Activated T-cell treated with anti-CD3 and anti-CD28 coated beads, Interleukin-2, amount 50 U/mL, for 1 hour (primary cell): ENCODE measurements at regions not wholly inside any gene's neighbourhood (a gene's known extent, or its start where the extent isn't known, plus 50 kb on each side); places are given as distances from the start of the nearest gene placed in this dataset.

Source experiments
- DNase-seq: peaks from one replicate; pipeline ENCODE4 v3.0.0-alpha.2; 2020

DNA sequence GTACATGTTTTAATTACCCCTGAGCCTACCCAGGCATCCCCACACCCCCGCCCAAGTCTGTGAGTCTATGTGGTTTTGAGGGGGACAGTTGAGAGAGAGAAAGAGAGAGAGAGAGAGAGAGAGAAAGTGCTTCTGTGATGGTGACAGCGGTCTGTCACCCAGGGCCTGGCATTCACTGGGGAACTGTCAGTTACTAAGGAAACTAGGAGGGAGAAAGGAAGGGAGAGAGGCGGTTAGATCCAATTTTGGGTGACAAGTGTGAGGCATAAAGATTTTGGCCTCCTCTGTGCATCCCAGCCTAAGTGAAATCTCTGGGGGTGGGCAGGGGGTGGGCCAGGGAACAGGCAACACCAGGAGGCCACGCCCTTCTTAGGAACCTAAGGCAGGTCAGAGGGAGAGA, 498.3 kb downstream of the BUD13 start:
- no peak for DNase-seq

DNA sequence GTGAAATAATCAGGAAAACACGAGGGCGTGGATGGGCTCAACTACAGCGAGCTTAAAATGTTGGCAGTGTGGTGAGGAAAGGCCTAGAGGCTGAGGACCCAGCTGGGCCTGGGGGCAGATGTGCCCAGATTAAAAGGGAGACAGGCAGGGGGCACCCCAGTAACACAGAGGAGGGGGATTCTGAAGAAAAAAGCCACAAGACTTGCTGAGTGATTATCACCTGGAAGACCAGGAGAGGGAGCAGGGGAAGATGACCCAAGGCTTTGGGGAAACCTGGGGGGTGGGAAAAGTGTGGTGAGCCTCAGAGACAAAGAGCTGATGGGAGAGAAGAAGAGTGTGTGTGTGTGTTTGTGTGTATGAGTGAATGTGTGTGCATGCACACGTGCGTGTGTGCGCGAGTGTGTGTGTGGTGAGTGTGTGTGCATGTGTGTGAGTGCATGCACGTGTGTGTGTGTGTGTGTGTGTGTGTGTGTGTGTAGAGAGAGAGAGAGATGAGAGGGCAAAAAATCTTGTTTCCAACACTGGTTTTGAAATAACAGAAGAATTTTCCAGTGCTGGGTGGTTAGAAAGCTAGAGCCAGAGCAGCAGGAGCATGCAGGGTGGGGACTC, 500.5 kb downstream of the BUD13 start:
- no peak for DNase-seq

DNA sequence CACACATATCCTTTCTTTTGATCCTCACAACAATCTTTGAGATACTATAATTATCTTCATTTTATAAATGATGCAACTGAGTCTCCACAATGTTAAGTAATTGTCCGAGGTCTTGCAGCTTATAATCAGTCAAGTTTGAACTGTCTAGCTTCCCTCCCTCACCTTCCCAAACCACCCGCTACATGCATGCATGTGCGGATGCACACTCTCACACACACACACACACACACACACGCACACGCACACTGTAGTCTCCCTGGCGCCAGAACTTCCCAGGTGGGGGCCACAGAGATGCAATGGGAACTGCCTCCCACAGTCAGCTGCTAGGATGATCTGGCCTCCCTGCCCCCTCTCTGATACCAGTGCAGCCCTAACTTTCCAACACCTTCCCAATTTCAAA, 501.3 kb downstream of the BUD13 start:
- no peak for DNase-seq

DNA sequence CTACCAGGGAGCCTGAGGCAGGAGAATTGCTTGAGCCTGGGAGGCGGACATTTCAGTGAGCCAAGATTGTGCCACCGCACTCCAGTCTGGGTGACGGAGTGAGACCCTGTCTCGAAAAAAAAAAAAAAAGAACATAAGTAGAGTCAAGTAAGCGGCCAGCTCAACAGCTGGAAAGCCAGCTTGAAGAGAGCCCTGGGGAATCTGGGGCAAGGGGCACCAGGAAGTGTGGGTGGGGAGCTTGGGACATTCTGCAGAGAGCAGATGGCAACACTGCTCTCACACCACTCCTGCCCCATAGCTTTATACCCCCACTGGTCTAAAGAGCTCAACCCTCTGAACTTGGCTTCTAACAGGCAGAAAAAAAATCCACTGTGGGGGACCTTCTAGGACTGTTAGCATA, 505.6 kb downstream of the BUD13 start:
- DNase-seq = no peak

- no peak for DNase-seq
Measured at GRCh38 chr11:116263770-116264169, 509.0 kb downstream of the BUD13 start.

GRCh38 chr11:116263019-116263418, 509.8 kb downstream of the BUD13 start:
- DNase-seq = no peak

DNA sequence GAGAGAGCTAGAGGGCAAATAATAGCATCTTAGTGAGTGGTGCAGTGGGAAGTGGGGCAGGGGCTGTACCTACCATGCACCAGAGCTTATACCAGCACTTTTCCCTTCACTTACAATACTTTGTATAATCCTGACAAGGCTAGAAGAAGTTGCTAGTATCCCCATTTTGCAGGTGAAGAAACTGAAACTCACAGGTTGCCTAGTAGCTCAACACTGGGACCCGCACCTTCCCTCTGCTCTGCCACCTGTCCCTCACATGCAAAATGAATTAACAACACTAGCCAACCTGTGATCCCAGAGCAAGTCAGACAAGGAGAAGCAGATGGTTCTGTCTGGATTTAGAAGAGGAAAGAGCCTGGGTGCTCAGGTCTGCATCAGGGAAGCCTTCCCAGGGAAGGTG, 510.4 kb downstream of the BUD13 start:
- DNase-seq = no peak

GRCh38 chr11:116261606-116262005, 511.2 kb downstream of the BUD13 start:
- DNase-seq = no peak

- no peak for DNase-seq
Measured at GRCh38 chr11:116258821-116259220, 514.0 kb downstream of the BUD13 start.

GRCh38 chr11:116257883-116258282, 514.9 kb downstream of the BUD13 start:
- no peak for DNase-seq

DNA sequence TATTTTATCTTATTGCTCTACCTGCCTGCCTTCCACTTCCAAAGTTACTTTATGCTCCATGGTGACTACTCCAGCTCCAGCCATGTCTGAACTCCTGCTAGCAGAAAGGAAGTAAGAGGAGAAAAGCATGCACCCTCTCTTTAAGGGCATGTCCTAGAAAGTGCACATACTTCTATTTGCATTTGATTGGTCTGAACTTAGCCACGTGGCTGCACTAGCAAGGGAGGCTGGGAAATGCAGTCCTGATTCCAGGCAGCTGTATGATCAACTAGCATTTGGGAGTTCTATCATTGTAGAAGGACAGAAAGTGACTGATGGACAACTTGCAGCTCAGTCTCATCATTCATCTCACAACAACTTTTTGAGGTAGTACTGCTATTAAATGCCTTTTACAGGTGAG, 515.7 kb downstream of the BUD13 start:
- no peak for DNase-seq

DNA sequence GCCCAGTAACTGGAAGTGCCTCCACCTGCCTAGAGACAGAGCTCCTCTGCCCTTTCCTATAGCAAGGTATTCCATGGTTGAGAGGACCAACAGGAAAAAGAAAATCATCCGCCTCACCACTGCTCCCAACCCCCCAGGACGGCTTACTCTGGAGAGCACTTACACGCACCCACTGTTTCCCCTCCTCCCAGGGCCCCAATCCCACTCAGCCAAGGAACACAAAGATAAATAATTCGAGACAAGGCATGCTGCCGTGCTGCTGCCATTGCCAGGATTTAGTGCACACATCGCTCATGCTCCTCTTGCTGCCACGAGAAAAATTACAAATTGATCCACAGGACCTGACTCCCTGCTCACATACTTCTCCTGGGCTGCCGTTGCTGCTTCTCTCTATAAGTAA, 516.6 kb downstream of the BUD13 start:
- no peak for DNase-seq

DNA sequence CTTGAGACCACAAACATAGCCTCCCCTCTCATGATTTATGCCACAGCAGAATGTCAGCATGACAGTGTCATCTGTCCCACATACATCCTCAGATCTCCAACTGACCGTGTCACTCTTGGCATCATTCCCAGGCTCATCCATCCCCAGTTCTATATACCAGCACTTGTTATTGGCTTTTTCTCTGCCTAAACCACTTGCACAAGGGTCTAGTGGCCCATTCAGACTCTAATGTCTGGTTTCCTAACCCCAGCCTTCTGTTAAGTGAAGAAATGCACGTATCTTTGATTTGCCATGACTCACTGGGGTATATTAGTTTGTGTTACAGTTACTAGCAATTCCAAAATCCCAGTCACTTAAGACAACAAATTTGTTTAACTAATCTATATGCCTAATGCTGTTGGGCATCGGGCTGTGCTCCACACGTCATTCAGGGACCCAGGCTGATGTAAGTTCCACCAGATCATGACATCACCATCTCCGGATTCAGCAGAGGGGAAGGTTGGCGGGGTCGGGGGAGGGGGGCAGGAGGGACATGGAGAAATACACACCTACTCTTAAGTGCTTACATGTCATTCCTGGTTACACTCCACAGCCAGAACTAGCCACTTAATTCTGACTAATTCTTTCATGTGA, 517.4 kb downstream of the BUD13 start:
- no peak for DNase-seq

- no peak for DNase-seq
Measured at GRCh38 chr11:116250155-116250554, 522.6 kb downstream of the BUD13 start.

- no peak for DNase-seq
Measured at GRCh38 chr11:116249561-116249960, 523.2 kb downstream of the BUD13 start.

DNA sequence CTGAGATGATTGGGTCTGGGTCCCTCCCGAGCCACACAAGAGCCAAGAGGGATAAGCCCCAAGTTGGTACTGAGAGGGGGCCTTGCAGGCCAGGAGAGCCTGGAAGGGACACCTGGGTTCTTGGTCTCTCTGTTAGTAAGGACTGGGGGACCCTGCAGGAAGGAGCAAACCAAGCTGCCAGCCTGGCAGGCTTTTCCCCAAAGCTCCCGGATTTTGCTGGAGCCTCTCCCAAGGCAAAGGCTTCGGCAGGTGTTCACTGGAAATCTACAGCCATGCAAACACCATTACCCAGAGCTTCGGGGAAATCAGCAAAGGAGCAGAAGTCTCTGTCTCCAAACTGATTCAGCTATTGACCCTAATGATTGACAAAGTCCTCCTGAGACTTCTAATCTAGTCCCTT, 527.9 kb downstream of the BUD13 start:
- DNase-seq = no peak

DNA sequence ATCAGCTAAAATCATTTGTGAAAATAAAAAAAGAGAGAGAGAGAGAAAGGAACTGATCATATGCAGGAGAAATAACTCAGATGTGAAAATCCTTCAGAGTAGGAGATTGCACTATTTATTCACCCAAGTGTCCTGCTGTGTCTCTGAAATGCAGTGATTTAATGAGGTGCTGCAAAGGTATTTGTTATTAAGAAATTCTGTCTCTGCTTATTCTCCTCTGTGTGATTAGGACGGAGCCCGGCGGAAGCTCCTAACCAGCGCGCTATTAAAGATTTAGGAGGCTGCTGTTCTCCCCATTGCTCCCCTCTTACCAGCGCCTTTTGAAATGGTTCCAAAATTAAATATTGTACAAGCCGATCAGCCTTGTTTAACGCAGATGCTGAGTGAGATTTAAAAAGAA, 528.3 kb downstream of the BUD13 start:
- DNase-seq = no peak

DNA sequence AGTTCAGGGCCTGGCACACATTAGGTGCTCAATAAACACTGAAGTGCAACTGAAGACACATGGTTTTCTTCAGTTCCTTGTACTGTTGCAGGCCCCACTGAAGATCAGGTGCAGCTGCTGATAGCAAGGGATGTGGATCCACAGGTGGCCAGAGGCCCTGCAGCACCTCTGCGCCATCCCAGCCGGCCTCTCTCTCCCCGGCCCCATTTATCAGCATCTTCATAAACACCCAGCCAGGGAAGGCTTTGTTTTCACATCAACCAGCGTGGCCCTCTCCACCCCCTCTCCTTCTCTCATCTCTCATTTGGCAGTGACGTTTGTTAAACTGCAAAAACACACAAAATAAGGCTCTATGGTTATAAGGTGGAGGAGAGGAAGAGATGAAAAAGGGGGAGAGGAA, 528.8 kb downstream of the BUD13 start:
- DNase-seq = no peak

- DNase-seq = no peak
Measured at GRCh38 chr11:116242006-116242405, 530.8 kb downstream of the BUD13 start.

- DNase-seq = no peak
Measured at GRCh38 chr11:116240710-116241109, 532.1 kb downstream of the BUD13 start.

DNA sequence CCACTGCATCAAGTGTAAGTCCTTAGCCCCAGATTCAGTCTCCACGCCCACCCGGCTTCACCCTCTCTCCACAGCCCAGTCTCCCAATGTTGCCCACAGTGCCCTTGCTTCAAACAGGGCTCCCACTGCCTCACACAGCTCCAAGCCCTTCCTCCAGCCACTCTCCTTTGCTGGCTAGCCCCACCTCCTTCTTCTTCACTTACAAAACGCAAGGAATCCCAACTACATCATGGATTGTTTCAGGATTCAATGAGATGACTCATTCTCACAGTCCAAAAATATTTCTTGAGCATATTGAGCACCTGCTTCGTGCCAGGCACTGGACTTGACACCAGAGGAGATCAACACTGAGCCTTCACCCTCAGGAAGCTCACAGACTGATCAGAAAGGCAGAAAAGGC, 533.5 kb downstream of the BUD13 start:
- DNase-seq = no peak

DNA sequence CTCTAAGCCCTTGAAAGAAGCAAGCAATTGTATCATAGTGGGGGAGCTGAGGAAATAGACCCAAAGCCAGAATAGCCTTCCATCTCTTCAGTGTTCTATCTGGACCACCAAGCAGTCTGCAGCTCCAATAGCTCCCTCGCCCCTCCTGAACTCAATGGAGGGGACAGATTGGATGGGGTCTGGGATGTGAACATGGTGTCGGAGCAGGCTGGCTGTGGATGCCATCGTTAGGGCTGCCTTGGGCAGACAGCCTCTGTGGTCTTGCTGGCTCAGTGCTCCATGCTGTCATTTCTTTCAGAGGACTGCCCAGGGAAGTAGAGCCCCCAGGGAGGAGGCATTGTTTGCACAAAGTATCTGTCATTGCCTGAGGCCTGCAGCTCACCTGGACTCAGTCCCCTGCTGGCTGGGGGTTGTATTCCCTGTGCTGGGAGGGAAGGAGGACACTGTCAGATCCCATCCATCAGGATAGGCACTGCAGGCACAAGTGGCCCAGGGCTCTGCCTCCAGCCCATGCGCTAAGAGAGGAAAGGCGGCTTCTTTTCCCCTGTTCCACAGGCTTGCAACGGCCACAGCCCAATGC, 537.7 kb downstream of the BUD13 start:
- DNase-seq = no peak

DNA sequence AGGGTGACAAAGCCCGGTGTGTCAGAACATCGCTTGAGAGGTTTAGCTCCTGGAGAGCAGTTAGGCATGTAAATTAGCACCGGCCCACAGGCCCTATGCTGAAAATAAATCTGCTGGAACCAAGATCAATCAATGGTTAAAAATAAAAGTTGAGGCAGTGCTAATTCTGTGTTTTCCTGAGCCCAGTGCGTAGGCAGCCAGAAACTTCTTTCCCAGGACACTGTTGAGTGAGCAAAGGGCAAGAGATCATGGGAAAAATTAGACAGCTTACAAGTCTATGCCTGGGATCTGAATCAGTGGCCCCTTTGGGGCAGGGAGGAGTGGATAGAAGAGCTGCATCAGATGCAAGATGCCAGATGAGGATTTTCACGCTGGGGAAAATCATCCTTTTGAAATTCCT, 539.2 kb downstream of the BUD13 start:
- no peak for DNase-seq

DNA sequence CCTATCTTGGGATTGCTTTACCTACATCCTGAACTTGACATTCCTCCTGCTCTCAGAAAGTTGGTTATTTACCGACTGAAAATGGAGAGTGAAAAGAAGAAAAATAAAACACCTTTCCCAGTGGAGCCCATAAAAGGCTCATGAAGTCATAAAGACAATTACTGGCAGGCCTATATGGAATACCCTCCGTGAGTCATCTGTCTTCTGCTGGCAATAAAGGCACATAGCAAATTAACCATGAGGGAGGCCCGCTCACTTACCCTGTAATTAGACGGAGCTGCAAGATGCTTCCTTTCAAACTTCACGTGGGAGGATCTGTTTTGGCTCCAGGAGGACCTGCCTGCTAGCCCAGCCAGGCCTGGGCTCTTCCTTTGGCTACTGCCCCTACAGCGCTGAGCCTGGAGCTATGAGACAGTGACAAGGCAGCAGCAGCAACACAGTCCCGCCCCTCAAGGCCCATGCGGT, 540.4 kb downstream of the BUD13 start:
- DNase-seq = no peak

DNA sequence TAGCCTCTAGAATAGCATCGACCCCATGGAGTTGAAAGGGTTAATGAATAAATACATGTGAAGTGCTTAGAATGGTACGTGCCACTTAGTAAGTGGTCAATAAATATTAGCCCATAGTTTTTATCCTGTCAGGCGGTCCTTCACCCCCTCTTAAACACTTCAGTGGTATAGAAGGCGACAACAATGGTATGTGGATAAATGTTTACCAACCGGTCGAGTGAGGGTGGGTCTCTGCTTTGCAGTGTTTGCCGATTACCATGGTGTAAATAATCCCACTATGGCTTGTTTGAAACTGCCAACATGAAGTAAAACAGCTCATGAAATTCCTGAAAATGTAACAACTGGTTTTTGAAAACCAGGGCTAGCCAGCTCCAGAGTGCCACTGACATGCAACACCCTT, 541.2 kb downstream of the BUD13 start:
- no peak for DNase-seq
